Esophagus muscularis mucosa (tissue), 4 donors: ENCODE measurements at regions not wholly inside any gene's neighbourhood (a gene's known extent, or its start where the extent isn't known, plus 50 kb on each side); places are given as distances from the start of the nearest gene placed in this dataset.

Source experiments
- DNase-seq: peaks from one replicate; pipeline ENCODE4 v3.0.0-alpha.2; 2017; ENCODE audit errors: extremely low spot score
- H3K27ac ChIP-seq, 4 donors: fragments of 200-600 bp; sonication (generic); replicated peaks in 1 of 4; 1 replicate in 3 of 4; 2 replicates in 1 of 4; pipeline ENCODE4 v1.5.1; 2016 to 2019; ENCODE audit warnings: mild to moderate bottlenecking in 1 of 4
- H3K27me3 ChIP-seq, 4 donors: fragments of 200-600 bp; sonication (generic); one replicate each; pipeline versions ENCODE4 v1.5.1 to v1.6.0; 2016 to 2019
- H3K36me3 ChIP-seq, 4 donors: fragments of 200-600 bp; sonication (generic); one replicate each; pipeline ENCODE4 v1.5.1; 2016 to 2019
- H3K4me1 ChIP-seq, 4 donors: fragments of 200-600 bp; sonication (generic); one replicate each; pipeline ENCODE4 v1.5.1; 2016 to 2019
- H3K4me3 ChIP-seq, 4 donors: fragments of 200-600 bp; sonication (generic); 1 replicate in 2 of 4; 2 replicates in 2 of 4; pipeline ENCODE4 v1.5.1; 2016 to 2019; ENCODE audit warnings: mild to moderate bottlenecking in 4 of 4, moderate library complexity in 1 of 4
- H3K9me3 ChIP-seq, 4 donors: fragments of 200-600 bp; sonication (generic); 1 replicate in 3 of 4; 2 replicates in 1 of 4; pipeline ENCODE4 v1.5.1; 2016 to 2019
- EP300 ChIP-seq: sonication (generic); formaldehyde crosslinking; IDR thresholded peaks from one replicate; pipeline ENCODE4 v1.6.1; 2017; ENCODE audit warnings: antibody characterized with exemption
- POLR2A ChIP-seq: fragments of 450-650 bp; IDR thresholded peaks from one replicate; pipeline ENCODE4 v1.6.1; 2017; ENCODE audit warnings: antibody characterized with exemption, moderate library complexity, mild to moderate bottlenecking, low read depth
- POLR2AphosphoS5 ChIP-seq, 2 donors: sonication (generic); formaldehyde crosslinking; IDR thresholded peaks; one replicate each; pipeline ENCODE4 v1.6.1; 2017; ENCODE audit warnings: antibody characterized with exemption in 2 of 2
- WGBS: methylation state at CpG from one replicate; pipeline ENCODE4 v1.1.5; 2018; 5-methylcytosine and 5-hydroxymethylcytosine counted together
- intact Hi-C: fragments of 100-400 bp; cut with DNase I; formaldehyde crosslinking; loops from one replicate; pipeline ENCODE4 v1.15.1; 2023
- TF ChIP-seq, protein P1 (sequence below), 3 experiments: fragments of 200-600 bp in 2 of 3; fragments of 450-650 bp in 1 of 3; sonication (generic) in 2 of 3; IDR thresholded peaks; one replicate each; pipeline ENCODE4 v1.5.1; 2017 to 2019; ENCODE audit warnings: antibody characterized with exemption in 3 of 3, mild to moderate bottlenecking in 2 of 3, moderate library complexity in 1 of 3

DNA sequence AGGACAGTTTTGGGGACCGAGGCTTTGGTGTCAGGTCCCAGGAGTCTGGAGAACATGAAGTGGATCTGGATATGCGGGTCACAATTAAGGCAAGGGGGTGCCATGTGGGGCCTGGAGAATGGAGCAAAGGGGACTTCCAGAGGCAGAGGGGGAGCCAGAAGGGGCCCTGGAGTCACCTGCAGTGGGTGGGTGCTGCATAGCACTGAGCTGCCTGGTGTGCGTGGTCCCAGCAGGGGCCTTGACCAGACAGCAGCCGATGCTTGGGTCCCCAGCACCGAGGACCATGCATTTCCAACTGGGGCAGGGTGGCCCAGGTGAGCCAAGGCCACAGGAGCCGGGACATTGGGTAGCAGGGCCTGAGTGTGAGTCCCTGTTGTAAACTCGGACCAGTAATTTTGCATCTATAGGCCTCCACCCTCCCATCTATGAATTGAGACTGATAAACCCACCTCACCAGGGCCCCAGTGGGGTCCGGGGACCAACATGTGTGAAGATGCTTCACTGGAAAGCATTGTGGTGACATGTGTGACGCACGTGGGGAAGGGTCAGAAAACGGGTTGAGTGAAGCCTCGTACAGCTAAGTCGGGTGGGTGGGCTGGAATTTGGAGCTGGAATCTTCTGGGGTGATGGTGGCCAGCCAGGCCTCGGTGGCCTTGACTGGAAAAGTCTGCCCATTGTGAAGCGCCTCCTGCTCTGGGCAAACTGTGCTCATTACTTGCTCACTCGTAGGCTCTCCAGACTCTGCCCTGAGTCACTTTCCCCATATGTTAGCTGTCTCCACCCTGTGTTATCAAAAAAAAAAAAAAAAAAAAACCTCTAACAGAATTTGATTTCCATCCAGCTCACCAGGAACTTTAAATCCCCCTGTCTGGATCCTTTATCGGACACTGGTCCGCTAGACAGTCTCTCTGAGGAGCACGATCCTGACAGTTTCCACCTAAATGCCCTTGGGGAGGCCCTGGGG is 90.5 kb upstream of the ZNF469 start:
- Histone ChIP-seq H3K27ac (no peak overlapping the region), H3K9me3 (peaks cover 0 to 13% (median 3%) of the 10 kb centered on the region in 4 donors), H3K36me3 (no peaks in the 10 kb centered on the region), H3K27me3 (peaks cover 0 to 32% (median 0%) of the 10 kb centered on the region in 4 donors), H3K4me1 (no peaks in the 10 kb centered on the region), H3K4me3 (no peak overlapping the region)
- TF ChIP-seq POLR2AphosphoS5 (IDR thresholded peaks at IDR 0.05) (no peak), EP300 (no peak), POLR2A (no peak)
- TF ChIP-seq, protein P1, sequence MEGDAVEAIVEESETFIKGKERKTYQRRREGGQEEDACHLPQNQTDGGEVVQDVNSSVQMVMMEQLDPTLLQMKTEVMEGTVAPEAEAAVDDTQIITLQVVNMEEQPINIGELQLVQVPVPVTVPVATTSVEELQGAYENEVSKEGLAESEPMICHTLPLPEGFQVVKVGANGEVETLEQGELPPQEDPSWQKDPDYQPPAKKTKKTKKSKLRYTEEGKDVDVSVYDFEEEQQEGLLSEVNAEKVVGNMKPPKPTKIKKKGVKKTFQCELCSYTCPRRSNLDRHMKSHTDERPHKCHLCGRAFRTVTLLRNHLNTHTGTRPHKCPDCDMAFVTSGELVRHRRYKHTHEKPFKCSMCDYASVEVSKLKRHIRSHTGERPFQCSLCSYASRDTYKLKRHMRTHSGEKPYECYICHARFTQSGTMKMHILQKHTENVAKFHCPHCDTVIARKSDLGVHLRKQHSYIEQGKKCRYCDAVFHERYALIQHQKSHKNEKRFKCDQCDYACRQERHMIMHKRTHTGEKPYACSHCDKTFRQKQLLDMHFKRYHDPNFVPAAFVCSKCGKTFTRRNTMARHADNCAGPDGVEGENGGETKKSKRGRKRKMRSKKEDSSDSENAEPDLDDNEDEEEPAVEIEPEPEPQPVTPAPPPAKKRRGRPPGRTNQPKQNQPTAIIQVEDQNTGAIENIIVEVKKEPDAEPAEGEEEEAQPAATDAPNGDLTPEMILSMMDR (IDR thresholded peaks at IDR 0.05): no peak
- WGBS: 90% methylated on average over 17 of the region's 19 CpGs
- intact Hi-C loops: no loop called here
- DNase-seq: no peak

DNA sequence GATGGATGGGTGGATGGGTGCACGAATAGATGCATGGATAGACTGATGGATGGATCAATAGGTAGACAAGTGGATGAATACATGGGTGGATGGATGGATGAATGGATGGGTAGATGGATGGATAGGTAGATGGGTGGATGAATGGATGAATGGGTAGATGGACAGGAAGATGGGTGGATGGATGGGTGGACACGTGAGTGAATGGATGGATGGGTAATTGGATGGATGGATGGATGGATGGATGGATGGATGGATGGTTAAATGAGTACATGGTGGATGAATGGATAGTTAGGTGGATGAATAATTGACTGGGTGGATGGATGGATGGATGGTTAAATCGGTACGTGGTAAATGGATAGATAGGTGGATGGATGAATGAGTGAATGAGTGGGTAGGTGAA is 89.7 kb upstream of the ZNF469 start:
- Histone ChIP-seq H3K4me3 (no peak overlapping the region), H3K9me3 (peaks cover 0 to 8% (median 0%) of the 10 kb centered on the region in 4 donors), H3K27me3 (peaks cover 0 to 37% (median 0%) of the 10 kb centered on the region in 4 donors), H3K27ac (no peak overlapping the region), H3K36me3 (no peaks in the 10 kb centered on the region), H3K4me1 (peaks cover 0 to 1% (median 0%) of the 10 kb centered on the region in 4 donors)
- WGBS: 91% methylated on average over 4 of the region's 4 CpGs
- no peak for TF ChIP-seq POLR2A
- TF ChIP-seq, protein P1 (IDR thresholded peaks at IDR 0.05): no peak
- TF ChIP-seq EP300: no peak
- TF ChIP-seq POLR2AphosphoS5 (IDR thresholded peaks at IDR 0.05): no peak
- DNase-seq: no peak
- intact Hi-C loops: no loop called here

DNA sequence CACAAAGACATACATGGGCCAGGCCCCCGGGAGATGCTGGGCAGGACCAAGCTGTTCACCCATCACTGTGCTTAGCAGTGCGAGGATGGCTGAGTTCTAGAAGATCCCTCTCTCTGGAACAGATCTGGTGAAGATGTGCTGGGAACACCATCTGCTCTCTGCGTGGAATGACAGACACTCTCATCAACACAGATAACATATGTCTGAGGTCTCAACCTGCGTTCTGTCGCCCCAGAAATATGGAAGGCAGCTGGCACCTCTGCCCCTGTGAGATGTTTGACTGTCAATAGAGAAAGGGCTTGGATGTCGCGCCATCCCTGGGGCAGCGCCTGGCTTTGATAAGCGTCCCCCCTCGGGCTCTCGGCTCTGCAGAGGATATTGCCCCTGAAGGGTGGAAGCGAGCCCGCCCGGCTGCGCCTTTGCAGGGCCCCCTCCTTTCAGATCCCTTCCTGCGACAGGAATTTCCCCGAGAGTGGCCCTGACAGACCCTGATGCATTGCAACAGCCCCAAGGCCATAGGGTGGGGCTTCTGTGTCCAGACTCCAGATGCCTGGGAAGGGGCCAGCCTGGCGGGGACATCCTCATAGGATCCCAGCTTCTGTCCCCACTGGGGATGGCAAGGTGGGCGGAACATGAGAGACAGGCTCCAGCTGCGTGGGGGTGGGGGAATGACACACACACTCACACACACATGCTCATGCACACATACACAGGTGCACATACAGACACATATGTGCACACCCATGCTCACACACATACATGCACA is 86.9 kb upstream of the ZNF469 start:
- intact Hi-C loops: no loop called here
- peaks cover 0 to 8% (median 3%) of the 10 kb centered on the region in 4 donors for H3K4me1 ChIP-seq
- H3K9me3 ChIP-seq: no peaks in the 10 kb centered on the region
- TF ChIP-seq POLR2A (no peak), EP300 (no peak), POLR2AphosphoS5 (IDR thresholded peaks at IDR 0.05) (no peak)
- TF ChIP-seq, protein P1 (IDR thresholded peaks at IDR 0.05): no peak
- peaks cover 0 to 37% (median 0%) of the 10 kb centered on the region in 4 donors for H3K27me3 ChIP-seq
- H3K4me3 ChIP-seq: no peak overlapping the region
- no peaks in the 10 kb centered on the region for H3K36me3 ChIP-seq
- DNase-seq: no peak
- WGBS: 67% methylated on average over 3 of the region's 20 CpGs
- H3K27ac ChIP-seq: no peak overlapping the region

DNA sequence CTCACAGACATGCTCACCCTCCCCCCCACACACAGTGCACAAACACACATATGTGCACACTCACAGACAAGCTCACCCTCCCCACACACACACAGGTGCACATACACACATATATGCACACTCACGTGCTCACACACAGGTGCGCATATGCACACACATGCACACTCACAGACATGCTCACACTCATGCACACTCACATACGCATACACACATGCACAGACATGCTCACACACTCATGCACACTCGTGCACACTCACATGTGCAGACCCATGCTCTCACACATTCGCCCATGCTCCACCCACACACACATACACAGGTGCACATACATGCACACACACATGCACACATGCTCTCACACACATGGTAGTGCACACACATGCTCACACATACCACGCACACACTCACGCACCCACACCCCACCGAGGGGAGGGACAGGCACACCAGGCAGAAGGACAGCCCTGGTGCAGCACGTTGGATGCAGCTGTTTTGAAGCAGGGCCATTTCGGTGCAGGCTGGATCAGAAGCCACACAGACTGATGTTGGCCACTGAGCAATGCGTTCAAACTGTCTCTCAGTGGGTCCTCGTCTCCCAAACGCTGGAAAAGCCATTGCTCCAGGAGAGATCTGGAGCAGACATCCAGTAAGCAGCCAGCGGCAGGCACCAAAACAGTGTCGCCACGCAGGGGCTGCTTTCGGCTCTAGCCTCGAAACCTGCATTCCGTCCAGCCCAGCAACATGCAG is 86.2 kb upstream of the ZNF469 start:
- H3K4me1 ChIP-seq: peaks cover 0 to 8% (median 3%) of the 10 kb centered on the region in 4 donors
- 92% methylated on average over 13 of the region's 19 CpGs for WGBS
- no peaks in the 10 kb centered on the region for H3K9me3 ChIP-seq
- H3K4me3 ChIP-seq: no peak overlapping the region
- no peak for TF ChIP-seq POLR2AphosphoS5 (IDR thresholded peaks at IDR 0.05)
- peaks cover 0 to 33% (median 0%) of the 10 kb centered on the region in 4 donors for H3K27me3 ChIP-seq
- DNase-seq: no peak
- intact Hi-C loops: no loop called here
- H3K36me3 ChIP-seq: no peaks in the 10 kb centered on the region
- no peak overlapping the region for H3K27ac ChIP-seq
